Peyer's patch (tissue), 4 donors: ENCODE measurements at regions not wholly inside any gene's neighbourhood (a gene's known extent, or its start where the extent isn't known, plus 50 kb on each side); places are given as distances from the start of the nearest gene placed in this dataset.
"Not testable (repeated sequence)": the region's sequence is repeated elsewhere in the genome, so short reads cannot be mapped to it uniquely, and the experiment has no call there.

Source experiments
- CTCF ChIP-seq, 6 experiments: fragments of 450-650 bp in 4 of 6; fragments of 200-600 bp in 2 of 6; sonication (generic) in 1 of 6; IDR thresholded peaks; one replicate each; pipeline ENCODE4 v1.5.1; 2017 to 2019; ENCODE audit warnings: antibody characterized with exemption in 6 of 6, mild to moderate bottlenecking in 3 of 6, moderate library complexity in 1 of 6
- POLR2A ChIP-seq, 2 donors: fragments of 450-650 bp; IDR thresholded peaks; one replicate each; pipeline ENCODE4 v1.5.1; 2017; ENCODE audit warnings: antibody characterized with exemption in 2 of 2, mild to moderate bottlenecking in 2 of 2, moderate library complexity in 2 of 2

DNA sequence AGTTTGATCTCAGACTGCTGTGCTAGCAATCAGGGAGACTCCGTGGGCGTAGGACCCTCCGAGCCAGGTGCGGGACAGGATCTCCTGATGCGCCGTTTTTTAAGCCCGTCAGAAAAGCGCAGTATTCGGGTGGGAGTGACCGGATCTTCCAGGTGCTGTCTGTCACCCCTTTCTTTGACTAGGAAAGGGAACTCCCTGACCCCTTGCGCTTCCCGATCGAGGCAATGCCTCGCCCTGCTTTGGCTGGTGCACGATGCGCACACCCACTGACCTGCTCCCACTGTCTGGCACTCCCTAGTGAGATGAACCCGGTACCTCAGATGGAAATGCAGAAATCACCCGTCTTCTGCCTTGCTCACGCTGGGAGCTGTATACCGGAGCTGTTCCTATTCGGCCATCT is 157.6 kb upstream of the FBXO33 start:
- TF ChIP-seq CTCF, POLR2A (IDR thresholded peaks at IDR 0.05): not testable (repeated sequence)
